SU-DHL-6 (cell line): ENCODE measurements at regions not wholly inside any gene's neighbourhood (a gene's known extent, or its start where the extent isn't known, plus 50 kb on each side); places are given as distances from the start of the nearest gene placed in this dataset.

Experiments
- CTCF ChIP-seq: fragments of 200-600 bp; sonication (generic); IDR thresholded peaks from one replicate; pipeline ENCODE4 v1.5.1; 2017; ENCODE audit warnings: antibody characterized with exemption, mild to moderate bottlenecking, low read length, moderate library complexity; ENCODE audit not compliant: insufficient read depth, poor library complexity, severe bottlenecking
- EZH2phosphoT487 ChIP-seq: fragments of 200-600 bp; sonication (generic), shearing (Covaris generic); conservative IDR thresholded peaks from 2 replicates; pipeline ENCODE4 v1.6.1; 2018; ENCODE audit warnings: mild to moderate bottlenecking, antibody characterized with exemption, low read length, moderate library complexity, mixed read lengths

- no peak for TF ChIP-seq CTCF
- TF ChIP-seq EZH2phosphoT487 = no peak
These were observed 255.5 kb upstream of the GATB start for GRCh38 chr4:152016303-152016620.
